Esophagus squamous epithelium (tissue), 4 donors: ENCODE measurements at regions not wholly inside any gene's neighbourhood (a gene's known extent, or its start where the extent isn't known, plus 50 kb on each side); places are given as distances from the start of the nearest gene placed in this dataset.

ENCODE experiments used
- CTCF ChIP-seq, 6 experiments: fragments of 450-650 bp in 4 of 6; fragments of 200-600 bp in 2 of 6; sonication (generic) in 2 of 6; IDR thresholded peaks; one replicate each; pipeline ENCODE4 v1.5.1; 2016 to 2019; ENCODE audit warnings: antibody characterized with exemption in 6 of 6, mild to moderate bottlenecking in 4 of 6, moderate library complexity in 4 of 6
- POLR2A ChIP-seq, 4 donors: fragments of 450-650 bp; IDR thresholded peaks; one replicate each; pipeline ENCODE4 v1.6.1; 2017; ENCODE audit warnings: antibody characterized with exemption in 4 of 4, mild to moderate bottlenecking in 4 of 4, moderate library complexity in 3 of 4

- TF ChIP-seq CTCF (IDR thresholded peaks at IDR 0.05) (no peak), POLR2A (IDR thresholded peaks at IDR 0.05) (no peak)
These were observed 200.5 kb upstream of the GULP1 start for GRCh38 chr2:188091220-188091619.
